ENCODE measurements at regions not wholly inside any gene's neighbourhood (a gene's known extent, or its start where the extent isn't known, plus 50 kb on each side); places are given as distances from the start of the nearest gene placed in this dataset.

DNA sequence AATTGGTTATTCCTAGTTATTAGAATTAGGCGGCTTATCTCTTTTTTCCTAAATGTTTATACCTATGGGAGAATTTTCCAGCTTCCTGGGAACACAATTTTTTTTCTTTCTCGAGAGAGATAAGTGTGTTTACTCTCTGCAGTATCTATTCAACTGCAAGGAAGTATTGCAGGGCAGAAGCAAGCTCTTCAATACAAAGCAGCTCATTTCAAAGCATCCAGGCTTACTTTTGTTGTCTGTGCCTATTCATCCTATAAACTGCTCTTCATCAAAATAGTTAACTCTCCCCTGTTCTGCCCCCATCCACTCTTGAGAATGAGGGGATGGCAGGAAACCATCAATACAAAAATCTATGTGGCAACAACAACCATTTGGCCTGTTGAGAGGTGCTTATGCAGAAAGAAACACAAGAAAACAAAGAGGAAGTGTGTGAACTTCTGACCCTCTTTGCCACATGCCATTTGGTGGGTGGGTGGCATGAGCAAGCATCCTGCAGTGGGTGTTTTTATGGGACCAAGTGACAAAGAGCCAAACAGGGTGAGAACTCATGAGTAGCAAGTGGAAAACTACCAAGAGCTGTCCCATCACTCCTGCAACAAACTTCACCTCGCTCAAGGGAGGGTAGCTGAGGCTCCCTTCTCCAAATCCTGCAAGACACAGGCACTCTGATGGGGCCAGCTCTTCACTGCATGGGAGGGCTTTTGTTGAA lies 50.6 kb upstream of the MRPS6 start:
- H3K27ac ChIP-seq (ENCODE audit: low read length): no peak overlapping the region
- no CpG with 5 or more reads among the region's 3 CpGs for WGBS (ENCODE audit: insufficient coverage, insufficient read length)
- H3K4me3 ChIP-seq (ENCODE audit: low read length): no peak overlapping the region
- no peaks in the 10 kb centered on the region for H3K27me3 ChIP-seq (ENCODE audit: control insufficient read depth, insufficient read depth, low read length)
- peaks cover 3% of the 10 kb centered on the region for H3K4me1 ChIP-seq (ENCODE audit: control insufficient read depth, insufficient read depth, low read length)
- no peaks in the 10 kb centered on the region for H3K9me3 ChIP-seq (ENCODE audit: control insufficient read depth, insufficient read depth, low read length)
- DNase-seq (ENCODE audit: low read depth, low spot score): no peak
- no peaks in the 10 kb centered on the region for H3K36me3 ChIP-seq (ENCODE audit: control insufficient read depth, insufficient read depth, low read length)

- WGBS (ENCODE audit: insufficient coverage, insufficient read length): no CpG with 5 or more reads among the region's 2 CpGs
- H3K4me3 ChIP-seq (ENCODE audit: low read length): no peak overlapping the region
These were observed 51.7 kb upstream of the MRPS6 start for GRCh38 chr21:34021726-34022125.

GRCh38 chr21:34020983-34021553 lies 52.3 kb upstream of the MRPS6 start:
- no peak for DNase-seq (ENCODE audit: low read depth, low spot score)
- H3K27me3 ChIP-seq (ENCODE audit: control insufficient read depth, insufficient read depth, low read length): no peaks in the 10 kb centered on the region
- no peaks in the 10 kb centered on the region for H3K9me3 ChIP-seq (ENCODE audit: control insufficient read depth, insufficient read depth, low read length)
- peaks cover 3% of the 10 kb centered on the region for H3K4me1 ChIP-seq (ENCODE audit: control insufficient read depth, insufficient read depth, low read length)
- no peaks in the 10 kb centered on the region for H3K36me3 ChIP-seq (ENCODE audit: control insufficient read depth, insufficient read depth, low read length)
- H3K27ac ChIP-seq (ENCODE audit: low read length): no peak overlapping the region
- H3K4me3 ChIP-seq (ENCODE audit: low read length): no peak overlapping the region
- WGBS (ENCODE audit: insufficient coverage, insufficient read length): no CpG with 5 or more reads among the region's 4 CpGs

More at GRCh38 chr21:34021726-34022125, 51.7 kb upstream of the MRPS6 start:
- Histone ChIP-seq H3K27me3 (ENCODE audit: control insufficient read depth, insufficient read depth, low read length) (no peaks in the 10 kb centered on the region), H3K4me1 (ENCODE audit: control insufficient read depth, insufficient read depth, low read length) (peaks cover 3% of the 10 kb centered on the region), H3K27ac (ENCODE audit: low read length) (no peak overlapping the region), H3K36me3 (ENCODE audit: control insufficient read depth, insufficient read depth, low read length) (no peaks in the 10 kb centered on the region), H3K9me3 (ENCODE audit: control insufficient read depth, insufficient read depth, low read length) (no peaks in the 10 kb centered on the region)
- DNase-seq (ENCODE audit: low read depth, low spot score): no peak

DNA sequence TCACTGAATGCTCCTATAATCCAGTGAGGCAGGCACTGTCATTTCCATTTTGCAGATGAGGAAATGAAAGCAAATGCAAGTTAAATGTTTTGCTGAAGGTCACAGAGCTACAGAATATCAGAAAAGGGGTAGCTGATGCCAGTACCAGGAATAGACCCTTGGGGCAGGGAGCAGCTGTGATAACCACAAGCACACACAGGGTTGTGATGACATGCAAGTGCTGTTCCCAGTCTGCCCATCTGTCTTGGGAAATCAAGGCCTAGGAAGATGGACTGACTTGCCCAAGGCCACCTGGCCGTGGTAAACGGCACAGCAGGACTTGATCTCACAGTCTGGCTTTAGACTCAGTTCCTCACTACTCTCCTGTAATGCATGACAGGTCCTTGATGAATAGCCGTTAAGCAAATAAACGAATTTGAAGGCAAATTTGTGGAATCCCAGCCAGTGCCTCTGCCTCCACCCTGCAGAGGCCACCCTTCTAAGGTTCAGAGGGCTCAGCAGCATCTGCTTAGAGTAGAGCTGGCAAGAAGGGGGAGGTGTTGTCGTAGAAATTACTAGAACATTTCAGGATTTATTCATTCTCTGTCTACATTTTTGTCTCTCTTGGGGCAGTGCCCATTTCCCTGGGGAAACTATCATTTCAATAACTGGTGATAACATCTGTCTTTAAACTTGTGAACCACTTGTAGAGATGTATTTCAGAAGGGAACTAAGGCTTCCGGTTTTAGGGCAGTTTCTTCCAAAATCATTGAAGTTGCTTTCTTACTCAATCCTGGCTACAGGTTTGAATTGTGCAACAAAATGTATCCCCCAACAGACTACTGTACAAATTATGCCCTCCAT lies 53.2 kb upstream of the MRPS6 start:
- DNase-seq (ENCODE audit: low read depth, low spot score): no peak
- Histone ChIP-seq H3K27me3 (ENCODE audit: control insufficient read depth, insufficient read depth, low read length) (no peaks in the 10 kb centered on the region), H3K4me3 (ENCODE audit: low read length) (no peak overlapping the region), H3K27ac (ENCODE audit: low read length) (no peak overlapping the region), H3K9me3 (ENCODE audit: control insufficient read depth, insufficient read depth, low read length) (no peaks in the 10 kb centered on the region), H3K4me1 (ENCODE audit: control insufficient read depth, insufficient read depth, low read length) (peaks cover 3% of the 10 kb centered on the region), H3K36me3 (ENCODE audit: control insufficient read depth, insufficient read depth, low read length) (no peaks in the 10 kb centered on the region)
- WGBS (ENCODE audit: insufficient coverage, insufficient read length): no CpG with 5 or more reads among the region's 6 CpGs

GRCh38 chr21:34019402-34019801 lies 54.0 kb upstream of the MRPS6 start:
- Histone ChIP-seq H3K27ac (ENCODE audit: low read length) (no peak overlapping the region), H3K9me3 (ENCODE audit: control insufficient read depth, insufficient read depth, low read length) (no peaks in the 10 kb centered on the region), H3K4me1 (ENCODE audit: control insufficient read depth, insufficient read depth, low read length) (peaks cover 3% of the 10 kb centered on the region), H3K36me3 (ENCODE audit: control insufficient read depth, insufficient read depth, low read length) (no peaks in the 10 kb centered on the region), H3K4me3 (ENCODE audit: low read length) (no peak overlapping the region), H3K27me3 (ENCODE audit: control insufficient read depth, insufficient read depth, low read length) (no peaks in the 10 kb centered on the region)
- no peak for DNase-seq (ENCODE audit: low read depth, low spot score)
- WGBS (ENCODE audit: insufficient coverage, insufficient read length): no CpG with 5 or more reads among the region's 1 CpG

DNA sequence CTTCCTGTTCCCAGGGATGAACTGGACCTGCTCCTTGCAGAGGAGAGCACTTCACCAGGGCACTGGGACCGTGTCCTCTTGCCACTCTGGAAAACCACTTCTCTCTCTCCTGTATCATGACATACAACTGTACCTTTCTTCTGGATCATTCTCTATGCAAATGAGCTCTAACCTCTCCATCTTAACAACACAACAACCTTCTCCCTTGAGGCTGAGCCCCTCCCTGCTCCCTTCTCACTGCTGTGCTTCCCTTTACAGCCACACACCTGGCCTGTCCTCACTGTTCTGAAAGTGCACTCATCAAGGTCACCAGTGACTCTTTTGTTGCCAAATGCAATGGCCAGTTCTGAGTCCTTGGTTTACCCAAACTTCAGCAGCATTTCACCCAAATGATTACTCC lies 54.5 kb upstream of the MRPS6 start:
- Histone ChIP-seq H3K4me1 (ENCODE audit: control insufficient read depth, insufficient read depth, low read length) (peaks cover 3% of the 10 kb centered on the region), H3K27me3 (ENCODE audit: control insufficient read depth, insufficient read depth, low read length) (no peaks in the 10 kb centered on the region), H3K4me3 (ENCODE audit: low read length) (no peak overlapping the region), H3K27ac (ENCODE audit: low read length) (no peak overlapping the region), H3K36me3 (ENCODE audit: control insufficient read depth, insufficient read depth, low read length) (no peaks in the 10 kb centered on the region), H3K9me3 (ENCODE audit: control insufficient read depth, insufficient read depth, low read length) (no peaks in the 10 kb centered on the region)
- WGBS (ENCODE audit: insufficient coverage, insufficient read length): no CpG with 5 or more reads among the region's 1 CpG
- DNase-seq (ENCODE audit: low read depth, low spot score): no peak

DNA sequence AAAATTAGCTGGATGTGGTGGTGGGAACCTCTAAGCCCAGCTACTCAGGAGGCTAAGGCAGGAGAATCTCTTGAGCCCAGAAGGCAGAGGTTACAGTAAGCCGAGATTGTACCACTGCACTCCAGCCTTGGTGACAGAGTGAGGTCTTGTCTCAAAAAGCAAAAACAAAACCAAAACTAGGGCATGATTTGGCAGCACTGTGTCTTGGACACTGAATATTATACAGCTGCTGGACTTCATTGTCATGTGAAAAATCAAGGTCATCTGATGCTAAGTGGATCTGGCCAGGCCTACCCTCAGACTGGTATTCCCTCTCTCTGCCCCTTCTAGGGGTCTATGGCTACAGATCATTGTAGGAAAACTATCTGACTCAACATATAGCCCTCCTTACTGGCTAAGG lies 55.2 kb upstream of the MRPS6 start:
- no peak for DNase-seq (ENCODE audit: low read depth, low spot score)
- no peak overlapping the region for H3K27ac ChIP-seq (ENCODE audit: low read length)
- no peak overlapping the region for H3K4me3 ChIP-seq (ENCODE audit: low read length)
- H3K27me3 ChIP-seq (ENCODE audit: control insufficient read depth, insufficient read depth, low read length): no peaks in the 10 kb centered on the region
- H3K4me1 ChIP-seq (ENCODE audit: control insufficient read depth, insufficient read depth, low read length): peaks cover 3% of the 10 kb centered on the region
- H3K36me3 ChIP-seq (ENCODE audit: control insufficient read depth, insufficient read depth, low read length): no peaks in the 10 kb centered on the region
- no CpG with 5 or more reads among the region's 1 CpG for WGBS (ENCODE audit: insufficient coverage, insufficient read length)
- H3K9me3 ChIP-seq (ENCODE audit: control insufficient read depth, insufficient read depth, low read length): no peaks in the 10 kb centered on the region

- Histone ChIP-seq H3K36me3 (ENCODE audit: control insufficient read depth, insufficient read depth, low read length) (no peaks in the 10 kb centered on the region), H3K27me3 (ENCODE audit: control insufficient read depth, insufficient read depth, low read length) (no peaks in the 10 kb centered on the region), H3K9me3 (ENCODE audit: control insufficient read depth, insufficient read depth, low read length) (no peaks in the 10 kb centered on the region), H3K27ac (ENCODE audit: low read length) (no peak overlapping the region), H3K4me1 (ENCODE audit: control insufficient read depth, insufficient read depth, low read length) (no peaks in the 10 kb centered on the region), H3K4me3 (ENCODE audit: low read length) (no peak overlapping the region)
- DNase-seq (ENCODE audit: low read depth, low spot score): no peak
- WGBS (ENCODE audit: insufficient coverage, insufficient read length): no CpG with 5 or more reads among the region's 5 CpGs
These were observed 56.1 kb upstream of the MRPS6 start for GRCh38 chr21:34017039-34017961.

GRCh38 chr21:34012640-34013039 lies 60.7 kb upstream of the MRPS6 start:
- WGBS (ENCODE audit: insufficient coverage, insufficient read length): no CpG with 5 or more reads among the region's 3 CpGs
- no peak for DNase-seq (ENCODE audit: low read depth, low spot score)
- H3K9me3 ChIP-seq (ENCODE audit: control insufficient read depth, insufficient read depth, low read length): no peaks in the 10 kb centered on the region
- H3K27ac ChIP-seq (ENCODE audit: low read length): no peak overlapping the region
- H3K4me1 ChIP-seq (ENCODE audit: control insufficient read depth, insufficient read depth, low read length): no peaks in the 10 kb centered on the region
- H3K27me3 ChIP-seq (ENCODE audit: control insufficient read depth, insufficient read depth, low read length): no peaks in the 10 kb centered on the region
- no peak overlapping the region for H3K4me3 ChIP-seq (ENCODE audit: low read length)
- no peaks in the 10 kb centered on the region for H3K36me3 ChIP-seq (ENCODE audit: control insufficient read depth, insufficient read depth, low read length)

DNA sequence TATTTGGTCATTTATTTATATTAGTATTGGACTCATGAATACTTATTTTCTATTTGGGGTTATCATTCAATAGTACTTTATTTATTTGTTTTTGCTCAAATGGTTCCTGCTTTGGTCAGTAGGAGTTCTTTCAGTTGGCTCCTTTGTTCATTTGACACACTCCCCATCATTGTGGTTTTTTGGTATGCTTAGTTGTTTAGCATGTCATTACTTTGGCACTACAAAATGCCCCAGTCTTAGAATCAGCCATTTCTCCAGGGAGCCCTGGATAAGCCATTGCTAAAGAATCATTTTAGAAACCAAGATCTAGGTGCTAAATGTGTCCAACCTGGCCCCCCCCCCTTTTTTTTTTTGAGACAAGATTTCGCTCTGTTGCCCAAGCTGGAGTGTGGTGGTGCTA lies 61.7 kb upstream of the MRPS6 start:
- H3K4me3 ChIP-seq (ENCODE audit: low read length): no peak overlapping the region
- no peak for DNase-seq (ENCODE audit: low read depth, low spot score)
- WGBS (ENCODE audit: insufficient coverage, insufficient read length): no CpG with 5 or more reads among the region's 1 CpG
- H3K9me3 ChIP-seq (ENCODE audit: control insufficient read depth, insufficient read depth, low read length): no peaks in the 10 kb centered on the region
- H3K36me3 ChIP-seq (ENCODE audit: control insufficient read depth, insufficient read depth, low read length): no peaks in the 10 kb centered on the region
- no peaks in the 10 kb centered on the region for H3K27me3 ChIP-seq (ENCODE audit: control insufficient read depth, insufficient read depth, low read length)
- H3K27ac ChIP-seq (ENCODE audit: low read length): no peak overlapping the region
- no peaks in the 10 kb centered on the region for H3K4me1 ChIP-seq (ENCODE audit: control insufficient read depth, insufficient read depth, low read length)
